HPDE6-E6E7 (cell line): ENCODE measurements at regions not wholly inside any gene's neighbourhood (a gene's known extent, or its start where the extent isn't known, plus 50 kb on each side); places are given as distances from the start of the nearest gene placed in this dataset.

Source experiments
- DNase-seq: peaks from one replicate; pipeline ENCODE4 v3.0.0; 2011; ENCODE audit warnings: missing footprints; ENCODE audit errors: extremely low spot score

DNA sequence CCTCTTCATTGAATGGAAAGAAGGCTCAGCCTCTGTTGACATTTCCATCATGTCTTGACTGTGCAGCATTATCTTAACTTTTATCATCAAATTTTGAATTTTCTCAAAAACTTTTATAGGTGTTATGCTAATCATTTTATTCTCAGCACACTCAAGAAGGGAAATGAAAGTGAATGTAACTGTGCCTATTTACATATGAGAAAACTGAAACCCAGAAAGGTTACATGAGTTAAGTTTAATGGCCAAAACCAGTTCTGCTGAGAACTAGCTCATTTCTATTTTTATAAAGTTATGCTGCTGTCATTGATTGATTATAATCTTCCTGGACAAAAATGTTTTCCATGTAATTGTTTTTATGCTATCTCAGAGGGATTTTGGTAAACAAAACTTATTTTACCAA is 618.8 kb upstream of the NRXN1 start:
- no peak for DNase-seq

GRCh38 chr2:51649366-51649765 is 617.4 kb upstream of the NRXN1 start:
- no peak for DNase-seq

DNA sequence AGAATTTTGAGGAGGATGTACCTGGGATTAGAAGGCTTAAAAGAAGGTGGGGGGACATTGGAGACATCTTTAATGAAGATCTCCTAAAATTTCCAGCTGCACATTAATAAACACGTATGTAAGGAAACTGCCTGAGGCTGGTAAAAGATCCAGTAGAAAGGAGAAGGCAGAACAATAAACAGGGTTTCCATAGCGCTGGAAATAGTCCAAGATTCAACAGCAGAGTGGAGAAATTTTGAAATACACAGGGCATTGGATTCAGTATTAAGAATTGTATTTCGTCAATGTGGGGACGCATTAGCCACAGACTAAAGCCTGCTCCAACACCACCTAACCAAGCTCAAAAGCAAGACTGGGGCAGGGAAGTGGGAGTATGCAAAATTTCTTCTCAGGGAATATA is 606.9 kb upstream of the NRXN1 start:
- DNase-seq = no peak

- DNase-seq = no peak
Measured at GRCh38 chr2:51633073-51633472, 601.1 kb upstream of the NRXN1 start.

GRCh38 chr2:51629406-51629805 is 597.5 kb upstream of the NRXN1 start:
- no peak for DNase-seq

DNA sequence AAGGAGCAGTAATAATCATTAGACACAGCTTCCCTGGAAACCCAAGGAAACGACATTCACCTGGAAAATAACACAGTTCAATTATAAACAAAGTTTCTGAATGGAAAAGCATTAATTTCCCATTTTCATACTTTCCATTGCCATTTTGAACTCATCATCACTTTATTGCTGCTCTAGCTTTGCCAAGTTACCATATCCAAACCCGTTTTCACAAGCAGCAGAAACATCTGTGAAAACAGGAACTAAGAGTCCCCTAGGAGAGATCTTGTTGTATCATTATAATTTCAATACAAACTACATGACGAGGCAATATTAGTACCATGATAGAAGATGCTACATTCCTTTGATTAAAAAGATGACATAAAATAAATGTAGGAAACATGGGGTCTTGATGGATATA is 597.0 kb upstream of the NRXN1 start:
- DNase-seq = no peak

DNA sequence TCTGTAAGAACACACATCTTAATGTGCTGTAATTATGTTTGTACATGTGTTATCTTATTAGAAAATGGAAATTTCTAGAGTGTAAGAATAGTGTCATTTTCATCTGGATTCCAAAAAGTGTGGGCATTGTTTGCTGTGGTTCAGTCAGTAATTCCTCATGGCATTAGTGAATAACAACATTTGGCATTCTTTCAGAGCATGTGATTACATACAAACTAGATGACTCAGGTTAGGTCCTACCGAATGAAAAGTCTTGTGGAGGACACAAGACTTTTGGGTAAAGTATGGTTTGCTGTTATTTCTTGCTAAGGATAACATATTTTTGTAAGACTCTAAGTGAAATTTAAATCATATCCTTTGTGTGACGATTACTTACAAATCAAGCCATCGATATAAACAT is 593.1 kb upstream of the NRXN1 start:
- DNase-seq = no peak

DNA sequence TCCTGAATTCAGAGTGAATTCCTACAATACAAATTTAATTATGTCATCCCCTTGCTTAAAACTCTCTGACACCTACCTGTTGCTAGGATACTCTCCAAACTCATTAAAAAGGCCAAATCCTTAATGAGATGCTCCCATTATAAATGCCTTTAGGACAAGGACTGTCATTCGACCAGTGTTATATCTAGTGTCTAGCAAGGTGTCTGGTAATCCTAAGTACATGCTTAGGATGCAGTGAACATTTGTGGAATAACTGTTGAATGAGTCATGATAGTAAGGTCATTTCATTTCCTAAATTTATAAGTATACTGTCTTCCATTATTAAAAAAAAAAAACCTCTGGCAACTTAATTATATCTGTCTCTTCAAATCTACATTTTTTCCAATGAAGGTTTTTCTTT is 588.9 kb upstream of the NRXN1 start:
- DNase-seq = no peak

DNA sequence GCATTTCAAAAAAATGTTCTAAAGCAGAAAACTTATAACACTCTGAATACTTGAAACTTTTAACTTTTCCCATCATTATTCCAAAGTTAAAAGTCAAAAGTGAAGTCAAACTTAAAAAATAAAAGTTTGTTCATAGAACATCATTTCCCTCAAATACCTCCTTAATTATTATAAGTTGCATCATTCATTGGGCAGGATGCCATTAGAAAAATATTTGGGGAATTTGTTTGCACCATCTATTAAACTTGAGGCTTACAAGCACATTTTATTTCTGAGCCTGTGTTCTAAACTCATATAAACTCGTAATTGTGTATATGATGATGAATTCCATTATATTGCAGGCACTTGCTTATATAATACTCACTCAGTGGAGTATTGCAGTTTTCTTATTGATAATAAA is 588.0 kb upstream of the NRXN1 start:
- no peak for DNase-seq

DNA sequence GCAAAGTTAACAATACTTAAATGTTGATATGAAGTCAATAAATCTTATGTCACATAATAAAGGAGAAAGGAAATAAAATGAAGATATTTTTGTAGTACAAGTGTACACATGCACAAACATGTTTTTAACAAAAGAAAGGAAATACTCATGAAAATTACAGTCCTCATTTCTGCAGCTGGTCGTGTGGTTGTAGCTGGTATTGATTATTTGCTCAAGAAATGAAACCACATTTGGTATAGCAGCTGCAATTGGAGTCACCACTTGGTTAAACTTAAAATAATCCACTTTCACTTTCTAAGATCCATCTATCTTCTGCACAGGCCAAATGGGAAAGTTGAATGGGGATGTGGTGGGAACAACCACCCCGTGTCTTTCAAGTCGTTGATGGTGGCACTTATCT is 580.5 kb upstream of the NRXN1 start:
- DNase-seq = no peak

DNA sequence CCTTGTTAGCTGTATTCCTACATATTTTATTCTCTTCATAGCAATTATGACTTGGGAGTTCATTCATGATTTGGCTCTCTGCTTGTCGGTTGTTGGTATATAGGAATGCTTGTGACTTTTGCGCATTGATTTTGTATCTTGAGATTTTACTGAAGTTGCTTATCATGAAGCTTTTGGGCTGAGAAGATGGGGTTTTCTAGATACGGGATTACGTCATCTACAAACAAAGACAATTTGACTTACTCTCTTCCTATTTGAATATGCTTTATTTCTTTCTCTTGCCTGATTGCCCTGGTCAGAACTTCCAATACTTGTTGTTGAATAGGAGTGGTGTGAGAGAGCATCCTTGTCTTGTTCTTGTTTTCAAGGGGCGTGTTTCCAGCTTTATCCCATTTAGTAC is 569.8 kb upstream of the NRXN1 start:
- no peak for DNase-seq

DNA sequence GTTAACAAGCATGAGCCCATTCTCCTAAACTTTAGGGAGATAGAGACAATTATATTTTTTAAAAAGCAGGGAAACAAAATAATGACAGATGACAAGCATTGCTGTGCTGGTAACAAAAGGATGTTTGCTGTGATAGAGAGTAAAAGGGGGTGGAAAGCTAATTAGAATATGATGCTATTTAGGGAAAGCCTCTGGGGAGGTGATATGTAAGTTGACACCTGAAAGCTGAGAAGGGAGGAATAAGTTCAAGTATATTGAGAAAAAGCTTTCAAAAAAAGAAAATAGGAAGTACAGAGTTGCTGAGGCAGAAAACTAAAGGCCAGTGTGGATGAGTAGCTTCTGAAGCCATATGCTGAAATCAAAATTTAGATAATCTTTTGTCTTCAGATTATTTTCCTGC is 565.2 kb upstream of the NRXN1 start:
- DNase-seq = no peak

DNA sequence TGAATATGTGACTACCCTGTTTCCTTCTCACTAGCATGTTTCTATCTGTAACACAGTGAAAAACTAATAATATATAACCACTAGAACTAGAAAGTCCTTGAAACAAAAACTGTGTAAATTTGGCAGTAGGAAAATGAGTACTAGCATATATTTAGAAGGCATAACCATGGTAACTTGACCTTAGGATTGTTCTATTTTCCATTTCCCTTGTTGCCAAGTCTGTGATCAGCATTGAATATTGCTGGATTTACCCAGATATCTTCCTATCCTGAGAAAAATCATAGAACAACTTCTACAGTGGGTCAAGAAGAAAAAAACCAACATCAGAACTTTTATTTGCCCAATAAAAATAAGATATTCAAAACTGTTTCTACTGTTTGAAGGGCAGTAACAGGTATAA is 563.9 kb upstream of the NRXN1 start:
- DNase-seq = no peak

GRCh38 chr2:51581636-51582267 is 549.8 kb upstream of the NRXN1 start:
- DNase-seq = no peak

GRCh38 chr2:51579412-51579811 is 547.5 kb upstream of the NRXN1 start:
- DNase-seq = no peak

DNA sequence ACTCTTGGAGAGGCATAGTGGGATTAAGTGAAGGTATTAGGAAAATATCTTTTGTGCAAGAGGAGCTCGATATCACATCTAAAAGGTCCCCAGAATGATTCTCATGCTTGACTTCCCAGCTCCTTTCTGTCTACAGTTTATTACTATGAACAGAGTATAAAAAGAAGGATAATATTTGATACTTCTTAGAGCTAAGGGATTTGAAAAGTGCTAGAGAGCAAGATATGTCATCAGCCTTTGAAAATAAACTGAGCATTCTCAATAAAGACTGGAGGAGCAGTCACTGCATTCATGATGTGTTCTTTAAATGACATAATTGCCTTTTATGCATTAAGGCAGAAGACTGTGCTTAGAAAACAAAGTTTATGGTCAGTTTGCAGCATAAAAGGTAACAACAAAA is 543.2 kb upstream of the NRXN1 start:
- no peak for DNase-seq

- DNase-seq = no peak
Measured at GRCh38 chr2:51559026-51559425, 527.1 kb upstream of the NRXN1 start.

DNA sequence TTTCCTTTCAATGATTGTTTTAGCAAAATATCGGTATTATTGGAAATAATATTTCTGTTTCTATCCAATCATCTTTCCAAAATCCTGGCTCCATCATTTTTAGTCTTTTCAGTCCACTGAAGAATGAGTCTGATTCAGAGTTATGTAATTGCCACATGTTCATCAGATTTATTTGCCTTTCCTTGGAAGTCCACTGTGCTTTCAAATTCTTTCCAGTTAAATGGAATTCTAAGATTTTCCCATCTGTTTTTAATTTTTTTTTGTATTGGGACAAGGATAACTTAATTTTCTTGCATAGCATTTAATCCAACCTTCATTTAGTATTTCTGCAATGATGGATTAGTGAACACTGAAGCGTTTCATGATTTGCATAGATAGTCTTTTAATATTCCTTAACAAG is 521.5 kb upstream of the NRXN1 start:
- no peak for DNase-seq

DNA sequence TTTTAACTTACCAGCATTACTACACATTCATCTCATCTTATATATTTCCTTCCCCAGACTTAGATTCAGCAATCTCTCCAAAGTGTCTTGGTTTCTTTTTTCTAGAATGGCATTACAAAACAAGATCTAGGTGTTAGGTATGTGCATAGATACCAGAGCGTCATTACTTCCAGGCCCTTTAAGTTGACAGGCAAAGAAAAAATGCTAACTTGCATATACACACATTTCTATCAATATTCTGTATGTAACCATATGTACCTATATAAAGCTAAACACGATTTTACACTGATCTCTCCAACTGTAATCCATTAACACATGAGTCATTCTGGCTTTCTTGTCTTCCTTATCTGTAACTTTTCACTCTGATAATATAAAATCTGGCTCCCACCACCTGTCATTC is 503.8 kb upstream of the NRXN1 start:
- no peak for DNase-seq

DNA sequence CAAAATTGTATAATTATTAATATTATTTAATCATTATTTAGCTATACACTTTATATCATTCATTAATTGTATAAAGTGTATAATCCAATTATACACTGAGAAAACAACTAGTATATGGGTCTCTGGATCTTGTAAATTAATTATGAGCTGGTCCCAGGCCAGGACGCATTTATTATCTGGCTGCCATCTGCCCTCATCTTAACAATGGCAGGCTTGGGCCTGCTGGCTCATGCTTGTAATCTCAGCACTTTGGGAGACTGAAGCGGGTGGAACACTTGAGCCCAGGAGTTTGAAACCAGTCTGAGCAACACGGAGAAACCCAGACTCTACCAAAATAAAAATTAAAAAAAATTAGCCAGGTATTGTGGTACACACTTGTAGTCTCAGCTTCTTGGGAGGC is 502.2 kb upstream of the NRXN1 start:
- DNase-seq = no peak

GRCh38 chr2:51528156-51528555 is 496.2 kb upstream of the NRXN1 start:
- DNase-seq = no peak

DNA sequence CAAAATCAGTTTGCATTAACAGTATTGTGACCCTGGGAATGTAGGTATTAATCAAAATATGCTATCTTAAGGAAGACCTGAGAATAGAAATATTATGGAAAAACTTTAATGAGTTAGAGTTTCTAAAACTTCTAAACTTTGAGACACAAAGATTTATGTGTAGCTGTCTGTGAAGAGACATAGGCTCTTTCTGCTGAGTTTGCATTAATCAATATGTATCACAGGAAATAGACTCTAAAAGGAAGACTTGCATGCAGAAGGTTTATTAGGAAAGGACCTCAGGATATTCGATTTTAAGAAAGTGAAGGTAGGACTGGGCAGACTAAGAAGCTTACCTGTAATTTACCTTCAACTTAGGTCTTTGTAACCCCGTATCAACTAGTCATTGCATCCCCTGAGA is 494.8 kb upstream of the NRXN1 start:
- no peak for DNase-seq

DNA sequence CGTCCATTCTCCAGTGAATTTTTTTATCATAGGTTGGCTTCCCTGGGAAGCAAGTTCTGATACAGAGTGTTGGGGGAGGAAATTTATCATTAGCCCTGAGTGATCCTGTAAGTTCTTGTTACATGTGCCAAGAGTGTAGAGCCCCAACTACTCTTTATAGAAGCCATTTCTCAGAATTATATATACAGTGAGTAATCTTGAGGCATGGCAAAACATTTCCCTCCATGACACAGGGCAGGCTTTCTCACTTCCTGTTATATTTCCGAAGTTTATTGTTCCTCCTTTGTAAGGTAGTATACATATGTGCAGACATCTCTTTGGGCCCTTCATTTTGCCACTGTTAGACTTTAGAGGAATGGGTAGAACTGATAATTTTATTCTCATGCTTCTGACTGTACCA is 484.7 kb upstream of the NRXN1 start:
- no peak for DNase-seq

GRCh38 chr2:51511002-51511401 is 479.1 kb upstream of the NRXN1 start:
- no peak for DNase-seq

DNA sequence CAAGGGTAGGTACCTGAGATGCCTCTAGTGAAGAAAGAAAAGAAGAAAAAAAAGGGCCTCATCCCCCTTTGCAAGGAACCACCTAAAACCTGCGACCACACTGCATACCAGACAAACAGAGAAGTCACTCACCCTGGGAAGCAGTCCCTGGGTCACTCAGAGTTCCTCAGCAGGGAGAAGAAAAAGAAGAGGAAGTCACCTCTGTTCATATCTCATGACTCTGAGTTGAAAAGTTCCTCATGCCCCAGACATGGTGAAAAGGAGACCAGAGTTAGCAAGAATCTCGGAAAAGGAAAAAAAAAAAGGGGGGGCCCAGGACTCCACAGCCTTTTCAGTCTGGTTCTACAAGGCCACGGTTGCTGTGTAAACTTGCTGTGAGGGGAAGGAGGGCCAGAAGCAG is 478.4 kb upstream of the NRXN1 start:
- no peak for DNase-seq
